NCI-H774 (cell line): ENCODE measurements at regions not wholly inside any gene's neighbourhood (a gene's known extent, or its start where the extent isn't known, plus 50 kb on each side); places are given as distances from the start of the nearest gene placed in this dataset.
"Not testable (repeated sequence)": the region's sequence is repeated elsewhere in the genome, so short reads cannot be mapped to it uniquely, and the experiment has no call there.

Source experiments
- DNase-seq: peaks from one replicate; lab custom pipeline; 2025; lab: John Stamatoyannopoulos, UW

DNA sequence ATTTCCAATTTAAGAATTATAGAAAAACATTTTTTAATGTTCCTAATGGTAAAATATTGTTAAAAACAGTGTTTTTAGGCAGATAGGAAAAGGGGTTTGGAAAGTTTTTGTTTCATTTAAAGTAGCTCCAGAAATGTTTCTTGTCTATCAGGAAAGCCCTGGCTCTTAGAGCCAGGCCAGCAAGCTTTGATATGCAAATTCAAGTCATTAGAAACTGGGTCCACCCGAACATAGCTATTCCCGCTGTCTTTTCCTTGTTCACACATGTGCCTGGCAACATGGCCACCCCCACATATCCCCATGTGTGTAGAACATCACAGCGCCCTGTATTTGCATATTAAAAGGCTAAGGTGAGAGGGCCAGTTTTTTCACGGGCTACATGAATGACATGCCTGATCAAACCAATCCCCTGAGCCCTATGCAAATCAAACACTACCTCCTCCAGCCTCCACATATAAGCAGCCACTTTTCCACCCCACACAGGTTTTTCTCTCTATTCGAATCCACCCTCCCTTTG, 925.3 kb upstream of the CDH10 start:
- no peak for DNase-seq

DNA sequence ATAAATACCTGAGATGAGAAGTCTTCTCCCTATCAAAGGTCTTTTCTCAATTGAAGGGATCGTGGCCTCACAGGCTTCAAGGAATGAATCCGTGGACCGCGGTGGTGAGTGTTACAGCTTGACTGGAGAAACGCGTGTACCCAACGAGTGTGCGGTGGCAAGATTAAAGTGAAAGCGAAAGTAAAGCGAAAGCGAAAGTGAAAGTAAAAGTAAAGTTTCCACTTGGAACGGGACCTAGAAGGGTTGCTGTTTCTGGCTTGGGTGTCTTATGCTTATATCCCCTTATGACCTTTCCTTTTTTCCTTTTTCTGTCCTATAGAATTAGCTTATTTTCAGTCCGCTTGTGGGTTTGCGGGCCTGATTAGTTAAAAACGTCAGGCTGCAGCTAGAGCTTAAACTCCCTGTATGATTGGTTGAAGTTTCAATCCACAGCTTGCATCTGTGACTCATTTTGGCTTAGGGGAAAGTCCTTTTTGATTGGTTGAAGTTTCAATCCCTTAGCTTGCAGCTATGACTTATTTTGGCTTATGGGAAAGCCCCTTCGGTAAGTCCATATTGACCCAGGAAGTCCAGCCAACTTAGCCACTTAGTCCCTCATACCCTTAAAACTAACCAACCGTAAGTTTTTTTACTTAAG, 924.3 kb upstream of the CDH10 start:
- DNase-seq = no peak

DNA sequence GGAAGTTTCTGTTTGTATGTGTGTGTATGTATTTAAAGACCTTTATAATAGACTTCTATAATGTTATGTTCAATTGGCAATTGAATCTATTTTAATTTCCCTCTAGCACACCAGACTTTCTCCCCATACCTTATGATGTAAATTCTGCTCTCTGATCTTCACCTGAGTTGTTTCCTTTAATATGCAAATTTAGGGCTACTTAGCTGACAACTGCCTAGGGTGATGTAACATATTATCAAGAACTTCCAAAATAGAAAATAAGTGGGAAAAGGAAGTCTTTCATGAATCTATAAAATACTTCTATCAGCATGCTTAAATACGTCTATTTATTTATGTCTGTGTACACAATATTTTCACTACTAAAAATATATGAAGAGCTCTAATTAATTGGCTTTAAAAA, 923.5 kb upstream of the CDH10 start:
- no peak for DNase-seq

DNA sequence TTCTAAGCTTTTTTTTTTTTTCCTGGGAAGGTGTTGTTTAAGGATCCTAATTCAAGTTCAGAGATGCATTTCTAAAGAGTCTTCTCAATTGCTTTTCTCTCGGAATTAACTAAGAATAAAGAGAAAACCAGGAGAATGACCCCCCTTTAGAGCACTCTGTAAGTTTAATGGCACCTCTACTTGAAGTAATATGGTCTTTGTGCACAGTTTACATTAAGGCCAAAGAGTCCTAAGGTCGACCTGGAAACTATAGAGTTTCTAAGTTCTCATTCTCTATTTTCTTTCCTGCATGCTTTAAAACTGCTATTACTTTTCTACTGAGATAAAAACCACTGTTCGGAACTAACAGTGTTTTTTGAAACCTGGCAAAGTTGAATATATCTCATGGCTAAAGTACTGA, 923.1 kb upstream of the CDH10 start:
- DNase-seq = no peak

DNA sequence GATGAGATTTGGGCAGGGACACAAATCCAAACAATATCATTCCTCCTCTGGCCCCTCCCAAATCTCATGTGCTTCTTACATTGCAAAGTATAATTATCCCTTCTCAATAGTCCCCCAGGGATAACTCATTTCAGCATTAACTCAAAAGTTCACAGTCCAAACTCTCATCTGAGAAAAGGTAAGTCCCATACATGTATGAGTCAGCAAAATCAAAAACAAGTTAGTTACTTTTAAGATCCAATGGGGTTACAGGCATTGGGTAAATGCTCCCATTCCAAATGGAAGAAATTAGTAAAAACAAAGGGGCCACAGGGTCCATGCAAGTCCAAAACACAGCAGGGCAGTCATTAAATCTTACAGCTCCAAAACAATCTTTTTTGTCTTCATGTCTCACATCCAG, 917.9 kb upstream of the CDH10 start:
- DNase-seq = no peak

DNA sequence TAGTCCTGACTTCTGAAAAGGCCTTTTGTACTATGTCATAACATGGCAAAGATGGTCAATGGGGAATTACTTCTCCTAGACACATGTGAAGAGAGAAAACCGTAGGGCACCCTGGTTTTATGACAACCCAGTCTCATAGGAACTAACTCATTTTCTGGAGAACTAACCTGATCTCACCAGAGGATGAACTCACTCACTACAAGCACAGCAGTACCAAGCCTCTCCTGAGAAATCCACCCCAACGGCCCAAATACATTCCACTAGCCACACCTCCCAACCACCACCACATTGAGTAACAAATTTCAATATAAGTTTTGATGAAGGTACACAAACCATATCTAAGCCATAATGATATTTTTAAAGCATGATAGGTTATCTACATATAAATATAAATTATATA, 909.3 kb upstream of the CDH10 start:
- no peak for DNase-seq

DNA sequence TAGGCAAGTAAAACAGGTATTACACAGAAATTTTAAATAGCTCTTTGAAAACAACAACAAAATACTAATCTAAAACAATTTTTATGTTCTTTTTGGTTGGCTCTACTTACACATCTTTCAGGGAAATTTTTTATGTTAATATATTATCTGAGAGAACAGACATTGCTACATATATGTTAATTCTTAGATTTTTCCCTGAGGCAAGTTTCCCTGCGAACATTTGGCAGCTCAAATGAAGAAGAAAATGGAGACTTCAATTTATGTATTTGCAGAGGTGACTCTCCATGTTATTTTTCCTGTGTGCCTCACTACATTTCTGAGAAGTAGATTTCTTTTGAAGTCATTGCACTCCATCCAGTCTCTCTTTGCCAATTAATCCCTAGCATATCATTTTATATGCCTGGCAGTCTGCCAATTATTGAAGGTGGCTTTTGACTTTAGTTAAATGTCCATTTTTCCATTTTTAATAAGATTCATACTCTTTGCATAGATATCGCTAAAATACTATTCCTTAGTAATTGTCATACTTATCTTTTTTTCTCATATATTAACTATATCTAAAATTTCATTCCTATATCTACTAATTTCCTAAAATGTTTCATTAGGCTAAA, 908.2 kb upstream of the CDH10 start:
- DNase-seq = no peak

DNA sequence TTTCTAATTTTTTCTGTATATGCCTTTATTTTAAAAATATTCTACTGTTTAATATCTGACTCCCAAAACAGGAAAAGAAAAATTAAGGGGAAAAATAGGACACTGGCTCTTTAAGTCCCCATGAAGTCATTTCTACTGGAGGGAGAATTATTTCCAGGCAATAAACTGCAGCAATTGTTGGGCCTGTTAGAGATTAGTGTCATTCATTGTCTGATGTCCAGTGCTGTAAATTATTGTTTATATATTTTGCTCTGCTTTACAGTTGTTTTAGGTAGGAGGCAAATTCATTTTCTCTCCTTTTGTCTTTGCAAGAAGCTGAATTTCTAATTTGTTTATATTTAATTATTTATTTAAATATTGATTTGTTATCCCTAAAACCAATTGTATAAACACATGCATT, 906.0 kb upstream of the CDH10 start:
- DNase-seq = no peak

DNA sequence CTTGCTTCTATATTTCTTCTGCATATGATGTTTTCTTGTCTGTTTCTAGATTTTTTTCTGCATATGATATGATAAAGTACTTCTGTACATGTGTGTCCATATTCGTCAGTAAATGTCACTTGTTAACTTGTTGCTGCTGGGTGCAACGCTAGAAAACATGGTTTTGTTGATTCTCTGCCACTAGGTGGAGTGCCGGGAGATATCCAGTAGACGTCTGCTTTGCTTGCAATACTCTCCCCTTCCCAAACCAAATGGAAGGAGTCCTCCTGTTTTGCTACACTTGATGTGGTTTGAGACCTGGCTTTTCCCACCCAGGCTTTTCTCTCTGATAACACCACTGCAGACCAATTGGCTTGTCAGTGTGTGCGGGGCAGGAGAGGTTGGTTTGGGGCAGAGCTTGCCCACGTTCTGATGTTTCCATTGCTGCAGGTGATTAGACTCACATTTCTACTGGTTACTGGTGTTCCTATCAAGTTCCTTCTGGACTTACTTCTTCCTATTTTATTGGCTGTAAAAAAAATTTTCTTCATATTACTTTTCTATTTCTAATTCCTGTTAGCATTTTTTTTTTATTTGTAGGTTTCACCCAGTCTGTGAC, 900.0 kb upstream of the CDH10 start:
- no peak for DNase-seq

DNA sequence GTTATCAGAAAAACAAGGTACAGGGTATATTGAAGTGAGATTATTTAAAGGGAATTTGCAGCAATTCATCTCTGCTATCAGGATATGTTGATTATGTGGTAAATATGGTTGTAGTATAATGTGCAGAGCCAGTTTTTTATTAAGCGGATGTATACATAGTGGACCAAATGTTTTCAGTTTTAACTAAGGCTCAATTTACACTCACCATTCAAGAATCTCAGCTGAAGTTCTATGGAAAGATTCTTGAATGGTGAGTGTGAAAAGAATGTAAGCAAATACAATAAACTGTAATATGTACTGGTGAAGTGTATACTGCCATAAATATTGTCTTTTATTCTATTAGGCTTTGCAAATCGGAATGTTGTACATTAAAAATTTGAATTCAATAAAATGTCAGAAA, 895.9 kb upstream of the CDH10 start:
- DNase-seq = no peak

DNA sequence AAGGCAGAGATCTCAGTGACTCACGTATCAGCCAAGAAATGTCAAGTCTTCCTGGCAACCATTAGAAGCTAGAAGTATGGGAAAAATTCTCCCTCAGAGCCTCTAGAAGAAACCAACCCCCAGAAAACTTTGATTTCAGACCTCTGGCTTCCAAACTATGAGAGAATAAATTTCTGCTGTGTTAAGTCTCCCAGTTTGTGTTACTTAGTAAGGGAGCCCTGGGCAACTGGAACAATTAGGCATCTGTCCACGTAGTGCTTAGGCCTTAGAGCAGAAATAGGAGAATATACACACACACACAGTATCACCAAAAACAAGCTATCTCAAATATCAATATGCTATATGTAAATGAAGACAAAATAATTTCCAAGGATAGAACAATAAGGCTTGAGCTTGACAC, 894.8 kb upstream of the CDH10 start:
- DNase-seq = no peak

DNA sequence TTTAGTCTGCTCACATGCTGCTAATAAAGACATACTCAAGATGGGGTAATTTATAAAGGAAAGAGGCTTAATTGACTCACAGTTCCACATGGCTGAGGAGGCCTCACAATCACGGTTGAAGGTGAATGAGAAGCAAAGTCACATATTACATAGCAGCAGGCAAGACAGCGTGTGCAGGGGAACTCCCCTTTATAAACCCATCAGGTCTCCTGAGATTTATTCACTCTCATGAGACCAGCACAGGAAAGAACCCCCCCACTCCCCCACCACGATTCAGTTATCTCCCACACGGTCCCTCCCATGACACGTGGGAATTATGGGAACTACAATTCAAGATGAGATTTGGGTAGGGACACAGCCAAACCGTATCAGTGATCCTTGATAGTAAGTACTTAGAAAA, 891.7 kb upstream of the CDH10 start:
- DNase-seq = not testable (repeated sequence)

DNA sequence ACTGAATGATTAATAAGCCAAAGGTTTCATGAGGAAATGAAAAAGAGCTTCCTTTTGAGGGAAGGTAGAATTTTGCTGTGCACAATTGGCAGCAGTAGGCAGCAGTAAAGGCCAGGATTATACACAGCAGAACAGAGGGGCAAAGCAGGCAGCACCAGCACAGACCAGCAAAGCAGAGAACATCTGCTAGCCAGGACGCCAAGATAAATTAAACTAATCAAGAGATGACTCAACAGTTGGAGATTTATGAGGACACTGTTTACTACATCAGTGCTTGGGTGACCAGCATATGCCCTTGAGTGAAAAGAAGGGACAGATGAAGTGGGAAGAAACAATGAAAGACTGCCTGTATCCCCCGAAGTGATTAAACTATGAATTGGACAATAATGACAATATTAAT, 871.4 kb upstream of the CDH10 start:
- no peak for DNase-seq

DNA sequence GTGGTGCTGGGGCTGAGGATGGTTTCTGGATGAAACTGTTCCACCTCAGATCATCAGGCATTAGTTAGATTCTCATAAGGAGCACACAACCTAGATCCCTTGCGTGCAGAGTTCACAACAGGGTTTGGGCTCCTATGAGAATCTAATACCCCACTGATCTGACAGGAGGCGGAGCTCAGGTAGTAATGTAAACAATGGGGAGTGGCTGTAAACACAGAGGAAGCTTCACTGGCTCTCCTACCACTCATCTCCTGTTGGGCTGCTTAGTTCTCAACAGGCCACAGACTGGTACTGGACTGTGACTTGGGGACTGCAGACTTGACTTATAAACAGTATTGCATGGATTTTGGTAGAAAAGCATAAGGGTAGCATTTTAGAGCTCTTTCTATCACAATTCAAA, 870.7 kb upstream of the CDH10 start:
- no peak for DNase-seq

DNA sequence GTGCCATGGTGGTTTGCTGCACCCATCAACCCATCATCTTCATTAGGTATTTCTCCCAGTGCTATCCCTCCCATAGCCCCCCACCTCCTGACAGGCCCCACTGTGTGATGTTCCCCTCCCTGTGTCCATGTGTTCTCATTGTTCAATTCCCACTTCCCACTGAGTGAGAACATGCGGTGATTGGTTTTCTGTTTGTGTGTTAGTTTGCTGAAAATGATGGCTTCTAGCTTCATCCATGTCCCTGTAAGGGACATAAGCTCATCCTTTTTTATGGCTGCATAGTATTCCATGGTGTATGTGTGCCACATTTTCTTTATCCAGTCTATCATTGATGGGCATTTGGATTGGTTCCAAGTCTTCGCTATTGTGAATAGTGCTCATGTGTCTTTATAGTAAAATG, 865.9 kb upstream of the CDH10 start:
- DNase-seq = not testable (repeated sequence)

DNA sequence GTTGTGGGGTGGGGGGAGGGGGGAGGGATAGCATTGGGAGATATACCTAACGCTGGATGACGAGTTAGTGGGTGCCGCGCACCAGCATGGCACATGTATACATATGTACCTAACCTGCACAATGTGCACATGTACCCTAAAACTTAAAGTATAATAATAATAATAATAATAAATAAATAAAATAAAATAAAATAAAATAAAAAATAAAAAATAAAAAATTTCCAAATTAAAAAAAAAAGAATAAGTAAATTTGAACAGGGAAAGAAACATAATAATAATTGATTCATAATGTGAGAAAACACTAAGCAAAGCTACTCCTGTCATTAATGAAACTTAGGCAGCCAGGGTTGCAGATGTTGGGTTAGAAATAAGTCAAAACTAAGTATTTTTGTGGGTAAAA, 863.2 kb upstream of the CDH10 start:
- not testable (repeated sequence) for DNase-seq

DNA sequence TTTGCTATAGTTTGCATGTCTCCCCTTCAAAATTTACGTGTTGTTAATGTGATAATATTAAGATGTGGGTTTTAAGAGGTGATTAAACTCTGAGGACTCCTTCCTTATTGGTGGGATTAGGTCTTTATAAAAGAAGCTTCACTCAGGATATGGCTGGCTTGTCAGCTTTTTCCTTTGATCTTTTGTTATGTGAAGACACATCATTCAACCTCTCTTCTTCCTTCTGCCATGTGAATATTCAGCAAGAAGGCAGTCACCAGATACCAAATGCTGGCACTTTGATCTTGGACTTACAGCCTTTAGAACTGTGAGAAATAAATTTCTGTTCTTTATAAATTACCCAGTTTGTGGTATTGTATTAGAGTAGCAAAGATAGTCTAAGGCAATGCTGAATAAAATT, 855.9 kb upstream of the CDH10 start:
- DNase-seq = no peak

DNA sequence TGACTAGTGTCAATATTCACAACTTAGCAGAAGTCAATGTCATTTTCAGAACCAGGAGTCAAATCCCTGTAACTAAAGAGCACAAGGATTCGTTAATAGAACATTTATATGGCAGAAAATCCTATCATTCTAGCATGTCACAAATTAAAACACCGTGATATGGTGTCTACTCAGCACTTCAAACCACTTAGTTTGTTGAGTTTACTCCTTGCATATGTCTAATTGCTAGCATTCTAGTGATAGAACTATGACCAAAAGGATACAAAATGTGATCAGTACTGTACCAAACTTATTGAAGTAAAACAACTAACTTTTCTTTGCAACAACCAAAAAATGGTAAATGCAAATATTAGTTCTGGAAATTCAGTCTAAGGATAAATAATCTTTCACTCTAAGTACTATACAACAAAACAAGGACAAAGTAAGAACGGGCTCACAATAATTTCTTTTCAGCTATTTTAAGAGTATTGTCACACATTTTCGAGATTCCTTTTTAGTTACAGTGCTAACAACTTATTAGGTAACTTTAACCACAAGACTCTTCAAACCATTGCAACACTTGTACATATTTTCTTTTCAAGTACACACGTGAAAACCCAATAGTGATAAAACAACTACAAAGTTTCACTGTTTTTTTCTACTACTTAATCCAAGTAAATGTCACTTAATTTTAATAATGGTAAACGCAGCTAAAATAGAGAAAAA, 845.2 kb upstream of the CDH10 start:
- DNase-seq = no peak

DNA sequence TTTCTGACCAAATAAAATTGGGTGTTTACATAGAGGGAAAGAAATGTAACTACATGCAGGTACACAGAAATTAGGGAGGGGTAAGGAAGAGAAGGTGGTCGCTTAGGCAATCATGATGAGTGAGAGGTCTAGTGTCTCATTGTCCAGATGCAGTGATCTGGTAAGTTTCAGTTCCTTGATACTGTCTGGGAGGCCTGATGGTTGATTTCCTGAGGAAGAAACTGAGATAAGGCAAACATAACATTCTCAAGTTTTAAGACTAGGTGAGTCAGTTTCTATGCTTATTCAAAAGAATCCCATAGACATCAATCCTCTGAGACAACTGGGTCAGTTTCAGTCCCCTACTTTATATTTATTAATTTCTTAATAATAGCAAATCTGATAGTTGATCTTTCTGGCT, 843.3 kb upstream of the CDH10 start:
- DNase-seq = no peak

DNA sequence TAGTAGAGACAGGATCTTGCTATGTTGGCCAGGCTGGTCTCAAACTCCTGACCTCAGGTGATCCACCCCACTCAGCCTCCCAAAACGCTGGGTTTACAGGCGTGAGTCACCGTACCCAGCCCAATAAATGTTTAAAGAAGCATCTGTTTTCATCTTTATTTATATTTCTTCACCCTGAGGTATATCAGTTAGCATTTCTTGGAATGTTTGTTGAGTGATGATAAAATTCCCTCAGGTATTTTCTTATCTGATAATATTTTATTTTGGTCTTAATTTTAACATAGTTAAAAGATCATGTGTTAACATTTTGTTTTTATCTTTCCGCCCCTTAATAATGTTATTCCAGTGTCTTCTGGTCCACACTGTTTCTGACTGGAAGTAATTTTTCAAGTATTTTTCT, 839.6 kb upstream of the CDH10 start:
- DNase-seq = no peak

DNA sequence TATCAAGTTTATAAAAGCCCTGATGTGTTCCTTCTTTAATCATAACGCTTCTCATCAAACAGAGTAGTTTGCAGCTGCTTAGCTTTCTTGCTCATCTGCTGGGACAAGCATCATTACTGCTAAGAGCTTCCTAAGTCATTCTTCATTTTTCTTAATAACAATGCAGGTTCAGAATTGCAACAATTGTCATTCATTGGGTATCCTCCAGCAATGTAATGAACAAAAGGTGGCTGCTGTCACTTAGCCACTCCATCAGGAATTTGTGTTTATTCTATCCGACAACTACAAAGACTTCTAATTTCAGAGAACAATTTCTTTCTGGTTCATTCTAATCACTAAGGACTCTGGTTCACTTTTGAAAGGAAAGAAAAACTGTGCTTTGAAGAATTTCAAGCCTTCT, 836.7 kb upstream of the CDH10 start:
- DNase-seq = peak; percentile 26

DNA sequence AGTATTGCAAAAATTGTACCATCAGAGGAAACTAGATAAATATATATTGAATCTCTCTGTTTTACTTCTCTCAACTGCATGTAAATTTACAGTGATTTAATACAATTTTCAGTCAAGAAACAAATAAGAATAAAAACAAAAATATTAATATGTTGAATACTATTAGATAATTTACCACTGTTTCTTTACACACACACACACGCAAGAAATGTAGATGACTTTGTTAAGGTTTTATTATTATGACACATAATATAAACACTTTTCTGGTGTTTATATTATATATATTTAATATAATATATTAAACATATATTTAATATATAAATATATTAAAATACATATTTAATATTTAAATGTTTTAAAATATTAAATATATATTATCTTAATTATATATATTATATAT, 814.3 kb upstream of the CDH10 start:
- DNase-seq = no peak

DNA sequence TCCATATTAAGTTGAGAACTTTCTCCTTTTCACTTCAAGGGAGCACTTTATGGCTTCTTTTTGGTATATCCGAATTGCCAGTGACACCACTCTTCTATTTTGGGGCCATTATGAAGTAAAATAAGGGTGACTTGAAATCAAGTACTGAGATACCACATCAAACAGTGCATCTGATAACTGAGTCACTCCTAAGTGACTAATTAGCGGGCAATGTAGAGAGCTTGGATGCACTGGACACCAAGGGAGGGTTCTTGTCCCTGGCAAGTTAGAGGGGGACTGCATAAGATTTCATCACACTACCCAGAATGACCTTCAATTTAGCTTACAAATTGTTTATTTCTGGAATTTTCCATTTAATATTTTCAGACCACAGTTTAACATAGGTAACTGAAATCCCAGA, 813.9 kb upstream of the CDH10 start:
- DNase-seq = no peak
